Osteoblast (primary cell): ENCODE measurements at regions not wholly inside any gene's neighbourhood (a gene's known extent, or its start where the extent isn't known, plus 50 kb on each side); places are given as distances from the start of the nearest gene placed in this dataset. TPM values are rescaled to one million over a fixed set of nuclear protein-coding genes. Genes with fewer than 3 reads are reported as not detected.

ENCODE experiments used
- DNase-seq: peaks from one replicate; pipeline ENCODE4 v3.0.0; 2011; ENCODE audit warnings: low spot score, mixed read lengths; ENCODE audit not compliant: insufficient read length; ENCODE audit errors: missing footprints
- H2AFZ ChIP-seq: 2 replicates; pipeline ENCODE4 v1.6.0; 2011; ENCODE audit warnings: mild to moderate bottlenecking, low read length
- H3K27ac ChIP-seq: 2 replicates; pipeline ENCODE4 v1.5.1; 2011; ENCODE audit warnings: mild to moderate bottlenecking, low read depth, low read length, moderate library complexity
- H3K27me3 ChIP-seq: 2 replicates; pipeline ENCODE4 v1.6.0; 2012; ENCODE audit warnings: mild to moderate bottlenecking, control low read depth, inconsistent platforms, low read length, moderate library complexity; ENCODE audit not compliant: insufficient read depth
- H3K36me3 ChIP-seq: 2 replicates; pipeline ENCODE4 v1.5.1; 2011; ENCODE audit warnings: mild to moderate bottlenecking, low read length, control low read depth, moderate library complexity; ENCODE audit not compliant: insufficient read depth
- H3K4me1 ChIP-seq: 2 replicates; pipeline ENCODE4 v1.5.1; 2011; ENCODE audit warnings: mild to moderate bottlenecking, low read length, control low read depth, moderate library complexity; ENCODE audit not compliant: insufficient read depth
- H3K4me2 ChIP-seq: 2 replicates; pipeline ENCODE4 v1.6.0; 2011; ENCODE audit warnings: mild to moderate bottlenecking, low read length; ENCODE audit not compliant: insufficient read depth
- H3K4me3 ChIP-seq: fragments of 200-600 bp; sonication (generic); 3 replicates; pipeline ENCODE4 v1.5.1; 2012; ENCODE audit warnings: mild to moderate bottlenecking, low read length, inconsistent platforms; ENCODE audit not compliant: insufficient read depth
- H3K79me2 ChIP-seq: 2 replicates; pipeline ENCODE4 v1.6.0; 2012; ENCODE audit warnings: mild to moderate bottlenecking, low read length, control low read depth, inconsistent platforms; ENCODE audit not compliant: insufficient read depth
- H3K9me3 ChIP-seq: 2 replicates; pipeline ENCODE4 v1.5.1; 2011; ENCODE audit warnings: low read depth, low read length, control low read depth
- H4K20me1 ChIP-seq: 2 replicates; pipeline ENCODE4 v1.6.0; 2012; ENCODE audit warnings: mild to moderate bottlenecking, low read length, control low read depth; ENCODE audit not compliant: insufficient read depth
- CTCF ChIP-seq: IDR thresholded peaks from 2 replicates; pipeline ENCODE4 v1.5.1; 2011; ENCODE audit warnings: mild to moderate bottlenecking, low read depth, low read length, moderate library complexity; ENCODE audit errors: extremely low read depth
- small RNA-seq: library from RNA; depleted of rRNA; stranded (forward); fragments of <200 nt; gene quantifications from one replicate; pipeline ENCODE3, GENCODE V24; 2012

- Histone ChIP-seq H3K4me2 (no peak overlapping the region), H3K27me3 (no peaks in the 10 kb centered on the region), H3K27ac (no peak overlapping the region), H3K9me3 (no peaks in the 10 kb centered on the region), H2AFZ (no peak overlapping the region), H3K4me3 (no peak overlapping the region), H3K79me2 (no peaks in the 10 kb centered on the region), H3K36me3 (no peaks in the 10 kb centered on the region), H3K4me1 (no peaks in the 10 kb centered on the region), H4K20me1 (no peaks in the 10 kb centered on the region)
- no peak for DNase-seq
- TF ChIP-seq CTCF, result no peak
These were observed 147.5 kb downstream of the GATB start for GRCh38 chr4:151613290-151613689.

GRCh38 chr4:151614561-151614960 lies 146.2 kb downstream of the GATB start:
- Histone ChIP-seq H3K4me2 (no peak overlapping the region), H3K4me1 (no peaks in the 10 kb centered on the region), H3K27ac (no peak overlapping the region), H3K36me3 (no peaks in the 10 kb centered on the region), H3K4me3 (no peak overlapping the region), H3K9me3 (no peaks in the 10 kb centered on the region), H3K79me2 (no peaks in the 10 kb centered on the region), H2AFZ (no peak overlapping the region), H4K20me1 (no peaks in the 10 kb centered on the region), H3K27me3 (peaks cover 6% of the 10 kb centered on the region)
- DNase-seq, result no peak
- TF ChIP-seq CTCF, result no peak

- Histone ChIP-seq H3K27me3 (peaks cover 26% of the 10 kb centered on the region), H3K36me3 (no peaks in the 10 kb centered on the region), H3K79me2 (no peaks in the 10 kb centered on the region), H3K4me3 (no peak overlapping the region), H4K20me1 (no peaks in the 10 kb centered on the region), H3K4me2 (no peak overlapping the region), H3K9me3 (no peaks in the 10 kb centered on the region), H3K4me1 (no peaks in the 10 kb centered on the region), H2AFZ (no peak overlapping the region), H3K27ac (no peak overlapping the region)
- no peak for DNase-seq
- no peak for TF ChIP-seq CTCF
These were observed 141.9 kb downstream of the GATB start for GRCh38 chr4:151618858-151619257.

GRCh38 chr4:151620066-151620465 lies 140.7 kb downstream of the GATB start:
- no peaks in the 10 kb centered on the region for H4K20me1 ChIP-seq
- no peaks in the 10 kb centered on the region for H3K9me3 ChIP-seq
- no peaks in the 10 kb centered on the region for H3K4me1 ChIP-seq
- TF ChIP-seq CTCF, result no peak
- H2AFZ ChIP-seq, result no peak overlapping the region
- no peak overlapping the region for H3K4me3 ChIP-seq
- no peaks in the 10 kb centered on the region for H3K36me3 ChIP-seq
- H3K27ac ChIP-seq, result no peak overlapping the region
- H3K79me2 ChIP-seq, result no peaks in the 10 kb centered on the region
- H3K27me3 ChIP-seq, result peaks cover 26% of the 10 kb centered on the region
- no peak overlapping the region for H3K4me2 ChIP-seq
- DNase-seq, result no peak

Small RNA genes lying in the stretch of these regions (small RNA-seq; reads per million reads assigned to genes)
- gene RN7SKP35, result not detected
